ENCODE measurements at regions not wholly inside any gene's neighbourhood (a gene's known extent, or its start where the extent isn't known, plus 50 kb on each side); places are given as distances from the start of the nearest gene placed in this dataset.

GRCh38 chr15:31468911-31469785 is 142.5 kb downstream of the KLF13 start:
- DNase-seq (ENCODE audit: low read depth in 2 of 2): no peak

GRCh38 chr15:31469786-31470525 is 143.3 kb downstream of the KLF13 start:
- no peak overlapping the region for H3K9ac ChIP-seq (ENCODE audit: insufficient read depth, low read length)
- no peak overlapping the region for H3K4me3 ChIP-seq (replicated peaks in 1 of 4; ENCODE audit: control extremely low read depth in 1 of 4, insufficient read depth in 1 of 4, low read depth in 3 of 4, low read length in 4 of 4)
- no peaks in the 10 kb centered on the region for H3K9me3 ChIP-seq (ENCODE audit: control insufficient read depth, insufficient read depth, low read depth, low read length)
- H4K20me1 ChIP-seq (ENCODE audit: control insufficient read depth, extremely low read depth, insufficient read depth, low read length): no peaks in the 10 kb centered on the region
- H3K79me2 ChIP-seq (ENCODE audit: control insufficient read depth, insufficient read depth, low read length): no peaks in the 10 kb centered on the region
- no peaks in the 10 kb centered on the region for H3K36me3 ChIP-seq (ENCODE audit: control insufficient read depth, insufficient read depth, low read length)
- peaks cover 6% of the 10 kb centered on the region for H3K27me3 ChIP-seq (ENCODE audit: control insufficient read depth, insufficient read depth, low read length)
- no peak for DNase-seq (ENCODE audit: low read depth in 2 of 2)
- no peak overlapping the region for H2AFZ ChIP-seq (ENCODE audit: low read length)
- TF ChIP-seq CTCF (conservative IDR thresholded peaks at IDR 0.05 in 1 of 2, IDR thresholded peaks at IDR 0.05 in 1 of 2; ENCODE audit: low read depth in 1 of 2, low read length in 2 of 2): no peak
- no peak for TF ChIP-seq EZH2 (IDR thresholded peaks at IDR 0.05; ENCODE audit: low read length, missing control alignments)
- H3K4me1 ChIP-seq (ENCODE audit: control insufficient read depth, extremely low read depth, insufficient read depth, low read length): peaks cover 26% of the 10 kb centered on the region
- no peak overlapping the region for H3K27ac ChIP-seq (ENCODE audit: insufficient read depth, low read length)
- H3K4me2 ChIP-seq (ENCODE audit: extremely low read depth, insufficient read depth, low read length): no peak overlapping the region

More at GRCh38 chr15:31468911-31469785, 142.5 kb downstream of the KLF13 start:
- no peak overlapping the region for H3K9ac ChIP-seq (ENCODE audit: insufficient read depth, low read length)
- H3K27ac ChIP-seq (ENCODE audit: insufficient read depth, low read length): no peak overlapping the region
- TF ChIP-seq CTCF (conservative IDR thresholded peaks at IDR 0.05 in 1 of 2, IDR thresholded peaks at IDR 0.05 in 1 of 2; ENCODE audit: low read depth in 1 of 2, low read length in 2 of 2): no peak
- TF ChIP-seq EZH2 (IDR thresholded peaks at IDR 0.05; ENCODE audit: low read length, missing control alignments): no peak
- peaks cover 6% of the 10 kb centered on the region for H3K27me3 ChIP-seq (ENCODE audit: control insufficient read depth, insufficient read depth, low read length)
- no peaks in the 10 kb centered on the region for H4K20me1 ChIP-seq (ENCODE audit: control insufficient read depth, extremely low read depth, insufficient read depth, low read length)
- H3K9me3 ChIP-seq (ENCODE audit: control insufficient read depth, insufficient read depth, low read depth, low read length): no peaks in the 10 kb centered on the region
- H3K4me2 ChIP-seq (ENCODE audit: extremely low read depth, insufficient read depth, low read length): no peak overlapping the region
- H3K79me2 ChIP-seq (ENCODE audit: control insufficient read depth, insufficient read depth, low read length): no peaks in the 10 kb centered on the region
- H3K4me1 ChIP-seq (ENCODE audit: control insufficient read depth, extremely low read depth, insufficient read depth, low read length): peaks cover 26% of the 10 kb centered on the region
- no peaks in the 10 kb centered on the region for H3K36me3 ChIP-seq (ENCODE audit: control insufficient read depth, insufficient read depth, low read length)
- no peak overlapping the region for H3K4me3 ChIP-seq (replicated peaks in 1 of 4; ENCODE audit: control extremely low read depth in 1 of 4, insufficient read depth in 1 of 4, low read depth in 3 of 4, low read length in 4 of 4)
- H2AFZ ChIP-seq (ENCODE audit: low read length): no peak overlapping the region

- no peaks in the 10 kb centered on the region for H3K36me3 ChIP-seq (ENCODE audit: control insufficient read depth, insufficient read depth, low read length)
- H4K20me1 ChIP-seq (ENCODE audit: control insufficient read depth, extremely low read depth, insufficient read depth, low read length): no peaks in the 10 kb centered on the region
- H3K9me3 ChIP-seq (ENCODE audit: control insufficient read depth, insufficient read depth, low read depth, low read length): no peaks in the 10 kb centered on the region
- no peak overlapping the region for H3K4me2 ChIP-seq (ENCODE audit: extremely low read depth, insufficient read depth, low read length)
- no peak overlapping the region for H3K4me3 ChIP-seq (replicated peaks in 1 of 4; ENCODE audit: control extremely low read depth in 1 of 4, insufficient read depth in 1 of 4, low read depth in 3 of 4, low read length in 4 of 4)
- DNase-seq (ENCODE audit: low read depth in 2 of 2): no peak
- H3K27me3 ChIP-seq (ENCODE audit: control insufficient read depth, insufficient read depth, low read length): no peaks in the 10 kb centered on the region
- H3K27ac ChIP-seq (ENCODE audit: insufficient read depth, low read length): no peak overlapping the region
- no peaks in the 10 kb centered on the region for H3K79me2 ChIP-seq (ENCODE audit: control insufficient read depth, insufficient read depth, low read length)
- peaks cover 26% of the 10 kb centered on the region for H3K4me1 ChIP-seq (ENCODE audit: control insufficient read depth, extremely low read depth, insufficient read depth, low read length)
- H2AFZ ChIP-seq (ENCODE audit: low read length): no peak overlapping the region
- TF ChIP-seq CTCF (conservative IDR thresholded peaks at IDR 0.05 in 1 of 2, IDR thresholded peaks at IDR 0.05 in 1 of 2; ENCODE audit: low read depth in 1 of 2, low read length in 2 of 2): no peak
- no peak for TF ChIP-seq EZH2 (IDR thresholded peaks at IDR 0.05; ENCODE audit: low read length, missing control alignments)
- H3K9ac ChIP-seq (ENCODE audit: insufficient read depth, low read length): no peak overlapping the region
Measured at GRCh38 chr15:31470756-31471155, 144.1 kb downstream of the KLF13 start.
